Astrocyte of the spinal cord (primary cell): ENCODE measurements at regions not wholly inside any gene's neighbourhood (a gene's known extent, or its start where the extent isn't known, plus 50 kb on each side); places are given as distances from the start of the nearest gene placed in this dataset.

Experiments used
- DNase-seq: peaks from one replicate; pipeline ENCODE4 v3.0.0; 2011; ENCODE audit warnings: low read depth, low spot score
- H3K4me3 ChIP-seq: 2 replicates; pipeline ENCODE4 v1.5.1; 2011; ENCODE audit warnings: low read depth, mild to moderate bottlenecking, low read length, moderate library complexity
- in situ Hi-C: cut with HindIII; loops from 2 replicates; pipeline ENCODE4 v1.10.0; 2017; ENCODE audit warnings: low sequenced_read_pairs
- TF ChIP-seq, protein P1 (sequence below): IDR thresholded peaks from 2 replicates; pipeline ENCODE4 v1.5.1; 2012; ENCODE audit warnings: low read depth, mild to moderate bottlenecking, low read length, inconsistent platforms

DNA sequence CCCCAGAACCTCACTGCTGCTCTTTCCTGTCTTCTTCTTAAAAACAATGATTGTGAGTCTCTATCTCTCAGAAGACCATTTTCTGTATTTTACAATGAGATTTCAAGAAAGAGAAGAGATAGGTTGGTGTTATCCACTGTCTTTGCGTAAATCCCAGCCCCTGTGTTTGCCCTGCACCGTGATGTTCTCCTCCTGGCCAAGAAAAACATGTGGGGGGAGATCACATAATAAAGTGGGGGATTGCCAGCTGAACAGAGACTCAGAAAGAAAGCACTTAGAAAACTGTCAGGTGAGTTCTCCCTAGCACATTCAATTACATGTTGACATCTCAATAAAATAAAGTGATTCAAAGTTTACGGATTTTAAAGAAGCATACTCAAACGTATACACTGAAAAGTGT, 105.0 kb upstream of the PITRM1 start:
- TF ChIP-seq, protein P1, sequence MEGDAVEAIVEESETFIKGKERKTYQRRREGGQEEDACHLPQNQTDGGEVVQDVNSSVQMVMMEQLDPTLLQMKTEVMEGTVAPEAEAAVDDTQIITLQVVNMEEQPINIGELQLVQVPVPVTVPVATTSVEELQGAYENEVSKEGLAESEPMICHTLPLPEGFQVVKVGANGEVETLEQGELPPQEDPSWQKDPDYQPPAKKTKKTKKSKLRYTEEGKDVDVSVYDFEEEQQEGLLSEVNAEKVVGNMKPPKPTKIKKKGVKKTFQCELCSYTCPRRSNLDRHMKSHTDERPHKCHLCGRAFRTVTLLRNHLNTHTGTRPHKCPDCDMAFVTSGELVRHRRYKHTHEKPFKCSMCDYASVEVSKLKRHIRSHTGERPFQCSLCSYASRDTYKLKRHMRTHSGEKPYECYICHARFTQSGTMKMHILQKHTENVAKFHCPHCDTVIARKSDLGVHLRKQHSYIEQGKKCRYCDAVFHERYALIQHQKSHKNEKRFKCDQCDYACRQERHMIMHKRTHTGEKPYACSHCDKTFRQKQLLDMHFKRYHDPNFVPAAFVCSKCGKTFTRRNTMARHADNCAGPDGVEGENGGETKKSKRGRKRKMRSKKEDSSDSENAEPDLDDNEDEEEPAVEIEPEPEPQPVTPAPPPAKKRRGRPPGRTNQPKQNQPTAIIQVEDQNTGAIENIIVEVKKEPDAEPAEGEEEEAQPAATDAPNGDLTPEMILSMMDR = no peak
- H3K4me3 ChIP-seq = no peak overlapping the region
- in situ Hi-C loops = no loop called here
- no peak for DNase-seq

DNA sequence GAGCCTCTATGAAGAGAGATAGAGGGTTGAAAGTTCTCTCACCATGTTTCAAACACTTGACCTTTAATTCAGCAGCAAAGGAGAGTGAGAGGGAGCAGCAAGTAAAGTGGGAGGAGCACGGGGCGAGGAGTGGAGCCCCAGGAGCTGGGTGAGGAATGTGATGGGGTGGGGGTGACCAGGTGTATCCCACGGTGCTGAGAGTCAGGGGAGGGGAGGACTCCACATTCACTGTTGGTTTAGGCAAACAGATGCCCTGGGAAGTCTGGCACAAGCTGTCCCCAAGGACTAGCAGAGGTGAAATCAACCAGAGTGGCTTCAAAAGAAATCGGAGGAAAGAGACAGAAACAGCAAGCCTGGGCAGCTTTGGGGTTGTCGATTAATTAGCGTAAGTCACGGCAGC, 101.8 kb upstream of the PITRM1 start:
- no peak overlapping the region for H3K4me3 ChIP-seq
- TF ChIP-seq, protein P1 = no peak
- in situ Hi-C loops = no loop called here
- no peak for DNase-seq

DNA sequence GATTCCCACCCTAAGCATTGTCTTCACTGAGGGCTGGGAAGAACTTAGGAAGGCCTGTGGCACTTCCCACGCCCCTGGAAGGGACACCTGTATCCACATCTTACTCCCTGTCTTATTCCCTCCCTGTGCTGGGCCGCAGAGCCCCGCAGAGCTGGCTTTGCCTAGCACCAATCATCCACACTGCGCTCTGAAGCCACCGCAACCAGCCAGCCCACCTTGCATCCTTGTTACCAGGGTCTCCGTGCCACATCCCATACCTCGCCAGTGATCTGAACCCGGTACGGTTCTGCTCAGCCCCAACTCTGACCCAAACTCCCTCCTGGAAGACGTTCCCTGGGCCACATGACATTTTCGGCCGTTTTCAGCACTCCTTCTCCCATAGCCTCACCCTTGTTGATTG, 101.4 kb upstream of the PITRM1 start:
- TF ChIP-seq, protein P1 = no peak
- H3K4me3 ChIP-seq = no peak overlapping the region
- no peak for DNase-seq
- in situ Hi-C loops = no loop called here

DNA sequence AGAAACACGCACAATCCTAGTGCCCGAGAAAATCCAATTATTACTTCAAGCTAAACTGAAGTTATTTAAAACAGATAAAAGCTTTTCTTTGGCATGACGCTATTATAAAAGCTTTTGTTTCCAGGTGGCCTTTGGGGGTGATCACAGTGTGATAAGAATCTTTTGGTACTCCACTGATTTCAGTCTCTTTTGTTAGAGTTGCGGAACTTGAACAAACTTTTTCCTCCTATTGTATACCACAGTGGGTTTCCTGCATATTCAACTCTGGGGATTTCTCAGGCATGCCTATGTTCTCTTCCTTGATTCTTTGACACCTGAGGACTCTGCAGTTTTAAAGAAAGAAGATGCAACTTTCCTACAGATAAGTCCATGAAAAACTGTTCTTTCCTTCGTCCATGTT, 99.7 kb upstream of the PITRM1 start:
- H3K4me3 ChIP-seq = no peak overlapping the region
- in situ Hi-C loops = no loop called here
- DNase-seq = no peak
- TF ChIP-seq, protein P1 = no peak

DNA sequence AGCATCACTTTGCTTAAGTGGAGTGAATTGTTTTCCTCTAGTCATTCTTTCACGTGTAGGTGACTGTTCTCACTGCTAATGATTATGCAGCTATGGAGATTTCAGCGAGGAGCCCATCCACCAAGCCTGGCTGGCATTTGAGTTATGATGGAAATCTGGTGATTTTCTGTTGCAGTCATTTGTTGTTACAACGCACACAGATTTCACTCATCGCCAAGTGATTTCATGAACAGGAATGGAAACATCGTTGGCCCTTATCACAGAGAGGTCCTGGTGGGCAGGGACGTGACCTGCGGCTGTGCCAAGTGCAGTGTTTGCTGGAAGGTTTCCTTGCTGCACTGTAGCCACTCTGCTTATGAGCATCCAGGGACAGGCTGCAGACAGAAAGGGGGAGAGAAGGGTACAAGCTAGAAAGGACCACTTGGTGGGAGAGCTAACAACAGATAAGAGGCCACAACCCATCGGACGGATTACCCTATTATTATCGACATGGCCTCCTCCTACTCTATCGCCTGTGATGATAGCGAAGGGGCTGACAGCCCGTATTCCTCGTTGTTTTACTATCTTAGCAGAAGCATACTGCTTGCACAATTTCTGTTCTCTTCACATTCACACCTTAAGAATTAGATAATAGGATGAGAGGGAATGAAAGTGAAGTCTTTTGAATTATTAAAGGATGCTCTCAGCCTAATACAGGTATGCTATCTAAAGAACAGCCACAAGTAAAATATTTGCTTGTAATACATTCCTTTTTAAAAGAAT, 99.0 kb upstream of the PITRM1 start:
- H3K4me3 ChIP-seq = no peak overlapping the region
- TF ChIP-seq, protein P1 = no peak
- in situ Hi-C loops = no loop called here
- DNase-seq = no peak

DNA sequence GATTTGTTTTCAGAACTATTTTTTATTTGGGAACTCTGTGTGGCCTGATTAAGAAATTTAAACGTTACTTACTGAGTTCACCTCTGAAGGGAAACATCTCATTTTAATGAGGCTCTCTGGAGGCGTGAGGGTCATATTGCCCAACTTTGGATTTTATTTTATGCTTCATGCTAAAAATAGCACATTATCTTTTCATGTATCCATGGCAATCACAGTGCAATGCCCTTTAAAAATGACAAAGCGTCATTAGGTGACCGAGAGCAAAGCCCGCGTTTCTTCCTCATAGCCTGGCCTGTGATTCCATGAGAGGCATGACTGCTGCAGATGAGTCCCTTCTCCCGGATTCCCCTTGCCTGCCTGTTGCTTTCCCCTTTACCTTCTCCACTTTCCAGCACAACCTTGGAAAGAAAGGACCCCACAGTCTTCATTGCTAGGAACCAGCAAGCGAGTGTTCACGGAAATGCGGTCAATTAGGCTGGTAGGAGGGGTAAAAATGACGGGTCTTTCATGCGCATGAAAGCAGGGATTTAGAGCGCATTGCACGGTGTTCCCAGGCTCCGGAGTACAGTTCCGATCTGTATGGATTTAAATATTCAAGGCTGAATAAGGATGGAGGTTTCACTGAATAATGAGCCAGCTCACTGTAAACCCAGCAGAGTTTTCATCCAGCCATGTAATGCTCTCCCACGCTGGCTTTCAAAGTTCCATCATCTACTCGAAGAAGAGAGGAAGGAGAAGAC, 98.2 kb upstream of the PITRM1 start:
- TF ChIP-seq, protein P1 = no peak
- in situ Hi-C loops = no loop called here
- no peak for DNase-seq
- no peak overlapping the region for H3K4me3 ChIP-seq
